ENCODE measurements at regions not wholly inside any gene's neighbourhood (a gene's known extent, or its start where the extent isn't known, plus 50 kb on each side); places are given as distances from the start of the nearest gene placed in this dataset.

DNA sequence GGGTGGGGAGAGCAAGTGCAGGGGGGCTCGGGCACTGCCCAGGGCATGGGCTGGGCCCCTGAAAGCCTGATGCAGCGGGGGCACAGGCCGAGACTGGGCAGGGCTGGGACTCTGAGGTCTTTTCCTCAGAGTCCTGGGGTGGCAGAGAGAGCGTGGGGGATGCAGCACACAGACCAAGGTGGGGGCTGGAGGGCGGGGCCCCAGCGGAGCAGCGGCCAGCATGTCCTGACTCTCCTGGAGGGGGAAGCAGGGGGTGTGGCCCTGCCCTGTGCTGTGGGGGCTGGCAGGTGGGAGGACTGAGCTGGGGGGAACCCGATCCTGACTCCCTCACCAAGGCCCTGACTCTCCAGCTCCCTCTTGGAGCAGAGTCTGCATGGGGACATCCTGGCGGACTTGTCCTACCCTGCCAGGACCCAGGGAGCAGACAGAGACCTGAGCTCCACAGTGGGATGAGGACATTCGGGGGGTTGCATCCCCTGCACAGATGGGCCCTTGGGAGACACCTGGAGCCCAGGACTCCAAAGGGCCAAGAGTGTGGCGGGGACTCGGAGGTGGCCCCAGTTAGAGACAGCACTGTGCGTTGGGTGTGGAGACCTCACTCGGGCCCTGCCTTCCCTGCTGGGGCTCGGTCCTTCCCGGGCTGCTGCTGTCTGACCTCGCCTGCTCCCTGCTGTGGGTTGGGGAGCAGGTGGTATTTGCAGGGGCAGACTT is 326.1 kb downstream of the TMEM121 start:
- TF ChIP-seq, protein P1, sequence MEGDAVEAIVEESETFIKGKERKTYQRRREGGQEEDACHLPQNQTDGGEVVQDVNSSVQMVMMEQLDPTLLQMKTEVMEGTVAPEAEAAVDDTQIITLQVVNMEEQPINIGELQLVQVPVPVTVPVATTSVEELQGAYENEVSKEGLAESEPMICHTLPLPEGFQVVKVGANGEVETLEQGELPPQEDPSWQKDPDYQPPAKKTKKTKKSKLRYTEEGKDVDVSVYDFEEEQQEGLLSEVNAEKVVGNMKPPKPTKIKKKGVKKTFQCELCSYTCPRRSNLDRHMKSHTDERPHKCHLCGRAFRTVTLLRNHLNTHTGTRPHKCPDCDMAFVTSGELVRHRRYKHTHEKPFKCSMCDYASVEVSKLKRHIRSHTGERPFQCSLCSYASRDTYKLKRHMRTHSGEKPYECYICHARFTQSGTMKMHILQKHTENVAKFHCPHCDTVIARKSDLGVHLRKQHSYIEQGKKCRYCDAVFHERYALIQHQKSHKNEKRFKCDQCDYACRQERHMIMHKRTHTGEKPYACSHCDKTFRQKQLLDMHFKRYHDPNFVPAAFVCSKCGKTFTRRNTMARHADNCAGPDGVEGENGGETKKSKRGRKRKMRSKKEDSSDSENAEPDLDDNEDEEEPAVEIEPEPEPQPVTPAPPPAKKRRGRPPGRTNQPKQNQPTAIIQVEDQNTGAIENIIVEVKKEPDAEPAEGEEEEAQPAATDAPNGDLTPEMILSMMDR (IDR thresholded peaks at IDR 0.05) = no peak
- TF ChIP-seq POLR2A (IDR thresholded peaks at IDR 0.05) = no peak
